ENCODE measurements at regions not wholly inside any gene's neighbourhood (a gene's known extent, or its start where the extent isn't known, plus 50 kb on each side); places are given as distances from the start of the nearest gene placed in this dataset.

GRCh38 chr3:18010001-18010400 is 267.6 kb upstream of the TBC1D5 start:
- TF ChIP-seq POLR2AphosphoS5 (IDR thresholded peaks at IDR 0.05; ENCODE audit: low read depth) = no peak
- TF ChIP-seq, protein P1, sequence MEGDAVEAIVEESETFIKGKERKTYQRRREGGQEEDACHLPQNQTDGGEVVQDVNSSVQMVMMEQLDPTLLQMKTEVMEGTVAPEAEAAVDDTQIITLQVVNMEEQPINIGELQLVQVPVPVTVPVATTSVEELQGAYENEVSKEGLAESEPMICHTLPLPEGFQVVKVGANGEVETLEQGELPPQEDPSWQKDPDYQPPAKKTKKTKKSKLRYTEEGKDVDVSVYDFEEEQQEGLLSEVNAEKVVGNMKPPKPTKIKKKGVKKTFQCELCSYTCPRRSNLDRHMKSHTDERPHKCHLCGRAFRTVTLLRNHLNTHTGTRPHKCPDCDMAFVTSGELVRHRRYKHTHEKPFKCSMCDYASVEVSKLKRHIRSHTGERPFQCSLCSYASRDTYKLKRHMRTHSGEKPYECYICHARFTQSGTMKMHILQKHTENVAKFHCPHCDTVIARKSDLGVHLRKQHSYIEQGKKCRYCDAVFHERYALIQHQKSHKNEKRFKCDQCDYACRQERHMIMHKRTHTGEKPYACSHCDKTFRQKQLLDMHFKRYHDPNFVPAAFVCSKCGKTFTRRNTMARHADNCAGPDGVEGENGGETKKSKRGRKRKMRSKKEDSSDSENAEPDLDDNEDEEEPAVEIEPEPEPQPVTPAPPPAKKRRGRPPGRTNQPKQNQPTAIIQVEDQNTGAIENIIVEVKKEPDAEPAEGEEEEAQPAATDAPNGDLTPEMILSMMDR (IDR thresholded peaks at IDR 0.05; ENCODE audit: insufficient read depth, low read length) = no peak
- TF ChIP-seq, protein P2, sequence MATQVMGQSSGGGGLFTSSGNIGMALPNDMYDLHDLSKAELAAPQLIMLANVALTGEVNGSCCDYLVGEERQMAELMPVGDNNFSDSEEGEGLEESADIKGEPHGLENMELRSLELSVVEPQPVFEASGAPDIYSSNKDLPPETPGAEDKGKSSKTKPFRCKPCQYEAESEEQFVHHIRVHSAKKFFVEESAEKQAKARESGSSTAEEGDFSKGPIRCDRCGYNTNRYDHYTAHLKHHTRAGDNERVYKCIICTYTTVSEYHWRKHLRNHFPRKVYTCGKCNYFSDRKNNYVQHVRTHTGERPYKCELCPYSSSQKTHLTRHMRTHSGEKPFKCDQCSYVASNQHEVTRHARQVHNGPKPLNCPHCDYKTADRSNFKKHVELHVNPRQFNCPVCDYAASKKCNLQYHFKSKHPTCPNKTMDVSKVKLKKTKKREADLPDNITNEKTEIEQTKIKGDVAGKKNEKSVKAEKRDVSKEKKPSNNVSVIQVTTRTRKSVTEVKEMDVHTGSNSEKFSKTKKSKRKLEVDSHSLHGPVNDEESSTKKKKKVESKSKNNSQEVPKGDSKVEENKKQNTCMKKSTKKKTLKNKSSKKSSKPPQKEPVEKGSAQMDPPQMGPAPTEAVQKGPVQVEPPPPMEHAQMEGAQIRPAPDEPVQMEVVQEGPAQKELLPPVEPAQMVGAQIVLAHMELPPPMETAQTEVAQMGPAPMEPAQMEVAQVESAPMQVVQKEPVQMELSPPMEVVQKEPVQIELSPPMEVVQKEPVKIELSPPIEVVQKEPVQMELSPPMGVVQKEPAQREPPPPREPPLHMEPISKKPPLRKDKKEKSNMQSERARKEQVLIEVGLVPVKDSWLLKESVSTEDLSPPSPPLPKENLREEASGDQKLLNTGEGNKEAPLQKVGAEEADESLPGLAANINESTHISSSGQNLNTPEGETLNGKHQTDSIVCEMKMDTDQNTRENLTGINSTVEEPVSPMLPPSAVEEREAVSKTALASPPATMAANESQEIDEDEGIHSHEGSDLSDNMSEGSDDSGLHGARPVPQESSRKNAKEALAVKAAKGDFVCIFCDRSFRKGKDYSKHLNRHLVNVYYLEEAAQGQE (IDR thresholded peaks at IDR 0.05; ENCODE audit: insufficient replicate concordance, low read depth) = no peak
- no peak for TF ChIP-seq GABPA (IDR thresholded peaks at IDR 0.05; ENCODE audit: low read depth)
- TF ChIP-seq SPI1 (IDR thresholded peaks at IDR 0.05; ENCODE audit: borderline replicate concordance, low read depth) = no peak

Data from HL-60 (cell line).